A673 (cell line): ENCODE measurements at regions not wholly inside any gene's neighbourhood (a gene's known extent, or its start where the extent isn't known, plus 50 kb on each side); places are given as distances from the start of the nearest gene placed in this dataset.

Experiments
- EZH2 ChIP-seq: fragments of 200-600 bp; sonication (generic); IDR thresholded peaks from 2 replicates; pipeline ENCODE4 v1.6.1; 2017; ENCODE audit warnings: borderline replicate concordance, low read depth, mild to moderate bottlenecking, mixed read lengths, antibody characterized with exemption, low read length; ENCODE audit not compliant: poor library complexity, severe bottlenecking
- TF ChIP-seq, protein P1 (sequence below): fragments of 300-800, 200-600 bp; sonication (generic); conservative IDR thresholded peaks from 2 replicates; pipeline ENCODE4 v1.5.1; 2017; ENCODE audit warnings: low read depth, mild to moderate bottlenecking, antibody characterized with exemption, low read length, moderate library complexity, mixed read lengths

DNA sequence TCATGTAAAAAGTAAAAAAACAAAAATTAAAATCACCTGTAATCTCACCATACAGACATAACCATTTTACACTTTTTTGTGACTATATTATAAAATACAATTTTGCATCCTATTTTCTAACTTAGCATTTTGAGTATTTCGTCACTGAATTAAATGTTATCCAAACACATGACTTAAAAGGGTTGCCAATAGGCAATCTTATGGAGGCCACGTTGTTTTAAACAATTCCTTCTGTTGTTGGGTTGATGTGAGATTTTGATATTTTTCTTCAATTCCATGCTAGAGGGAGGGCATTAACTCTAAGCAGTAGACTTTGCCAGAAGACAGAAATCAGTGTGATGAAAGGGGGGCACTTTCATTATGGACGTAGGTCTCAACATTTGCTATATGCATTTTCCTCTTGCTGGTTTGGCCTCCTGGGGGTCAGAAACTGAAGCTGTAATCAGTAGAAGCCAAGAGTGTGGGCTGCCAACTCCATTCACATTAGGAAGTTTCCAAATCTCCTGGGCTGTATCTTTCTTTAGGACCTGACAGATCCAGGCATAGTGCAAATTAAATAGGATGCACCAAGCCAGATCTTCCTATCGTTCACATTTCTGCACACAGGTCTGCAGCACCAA lies 614.2 kb upstream of the CLINT1 start:
- TF ChIP-seq, protein P1, sequence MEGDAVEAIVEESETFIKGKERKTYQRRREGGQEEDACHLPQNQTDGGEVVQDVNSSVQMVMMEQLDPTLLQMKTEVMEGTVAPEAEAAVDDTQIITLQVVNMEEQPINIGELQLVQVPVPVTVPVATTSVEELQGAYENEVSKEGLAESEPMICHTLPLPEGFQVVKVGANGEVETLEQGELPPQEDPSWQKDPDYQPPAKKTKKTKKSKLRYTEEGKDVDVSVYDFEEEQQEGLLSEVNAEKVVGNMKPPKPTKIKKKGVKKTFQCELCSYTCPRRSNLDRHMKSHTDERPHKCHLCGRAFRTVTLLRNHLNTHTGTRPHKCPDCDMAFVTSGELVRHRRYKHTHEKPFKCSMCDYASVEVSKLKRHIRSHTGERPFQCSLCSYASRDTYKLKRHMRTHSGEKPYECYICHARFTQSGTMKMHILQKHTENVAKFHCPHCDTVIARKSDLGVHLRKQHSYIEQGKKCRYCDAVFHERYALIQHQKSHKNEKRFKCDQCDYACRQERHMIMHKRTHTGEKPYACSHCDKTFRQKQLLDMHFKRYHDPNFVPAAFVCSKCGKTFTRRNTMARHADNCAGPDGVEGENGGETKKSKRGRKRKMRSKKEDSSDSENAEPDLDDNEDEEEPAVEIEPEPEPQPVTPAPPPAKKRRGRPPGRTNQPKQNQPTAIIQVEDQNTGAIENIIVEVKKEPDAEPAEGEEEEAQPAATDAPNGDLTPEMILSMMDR = no peak
- TF ChIP-seq EZH2 = no peak
